NCI-H2227 treated with DMSO at 0.1 percent for 48 hours (cell line): ENCODE measurements at regions not wholly inside any gene's neighbourhood (a gene's known extent, or its start where the extent isn't known, plus 50 kb on each side); places are given as distances from the start of the nearest gene placed in this dataset.
"Not testable (repeated sequence)": the region's sequence is repeated elsewhere in the genome, so short reads cannot be mapped to it uniquely, and the experiment has no call there.

Source experiments
- DNase-seq: peaks from one replicate; lab custom pipeline; 2025; lab: John Stamatoyannopoulos, UW

DNA sequence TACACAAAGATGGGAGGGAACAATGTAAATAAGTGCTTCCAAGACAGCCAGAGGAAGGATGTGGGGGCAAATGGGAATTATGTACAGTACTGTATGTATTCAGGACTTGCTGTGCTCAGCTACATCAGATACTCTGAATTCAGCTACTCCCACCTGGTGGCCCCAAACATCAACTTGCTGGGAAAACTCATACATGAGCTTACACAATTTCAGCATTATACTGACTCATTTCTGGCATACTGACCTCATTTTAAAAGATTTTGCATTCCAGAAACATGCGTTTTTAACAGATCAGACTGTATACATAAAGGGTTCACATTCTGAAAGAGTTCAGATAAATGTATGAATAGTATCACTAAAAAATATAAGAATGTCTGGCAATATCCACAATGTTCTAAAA lies 59.7 kb downstream of the GPX5 start:
- no peak for DNase-seq

GRCh38 chr6:28586324-28586723 lies 60.6 kb downstream of the GPX5 start:
- peak; percentile 14 for DNase-seq

DNA sequence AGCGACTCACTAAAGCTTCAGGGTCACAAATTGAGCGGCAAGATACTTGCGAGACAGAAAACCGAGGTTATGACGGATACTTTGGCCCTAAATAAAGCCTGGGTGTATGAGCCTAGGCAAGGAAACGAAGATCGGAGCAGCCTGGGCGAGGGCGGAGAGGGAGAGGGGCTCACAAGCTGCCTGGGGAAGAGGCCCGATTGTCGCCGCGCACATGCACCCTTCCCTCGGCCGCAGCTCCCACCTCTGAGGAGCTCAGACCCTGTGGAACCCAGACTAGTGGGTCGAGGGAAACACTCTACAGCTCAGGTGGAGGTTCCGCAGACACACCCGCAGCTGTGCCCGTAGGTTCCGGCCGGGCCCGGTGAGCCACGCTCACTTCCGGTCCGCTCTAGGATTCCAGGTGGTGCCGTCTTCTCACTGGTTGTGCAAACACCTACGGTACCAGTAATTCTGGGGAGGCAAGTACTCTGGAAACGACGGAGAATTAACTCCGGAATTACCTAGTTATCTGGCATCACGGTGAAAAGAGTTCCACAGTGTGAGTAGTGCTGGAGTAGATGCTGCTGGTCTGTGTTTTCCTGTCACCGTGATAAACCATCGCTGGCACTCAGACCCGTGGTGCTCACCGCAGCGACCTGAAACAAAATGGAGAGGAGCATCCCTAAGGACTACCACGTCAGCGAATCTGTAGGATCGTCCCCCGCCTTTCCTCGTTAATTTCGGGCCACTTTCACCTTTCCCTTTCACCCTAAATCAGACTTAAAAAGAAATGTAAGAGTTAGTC lies 61.5 kb downstream of the GPX5 start:
- peak; percentile 87 for DNase-seq

DNA sequence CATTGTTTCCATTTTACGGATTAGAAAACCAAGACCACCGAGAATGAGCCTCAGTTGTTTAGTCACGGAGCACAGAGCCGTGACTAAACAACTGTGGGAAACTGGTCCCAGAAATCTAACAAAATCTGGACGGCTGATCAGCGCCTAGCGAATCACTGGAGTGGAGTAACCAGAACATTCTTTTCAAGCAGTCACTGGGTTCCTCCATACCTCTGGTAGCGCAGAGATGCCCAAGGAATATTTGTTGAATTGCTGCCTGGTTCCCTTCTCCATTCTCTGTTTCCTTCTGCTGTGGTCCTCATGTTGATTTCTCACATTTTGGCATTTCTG lies 62.0 kb downstream of the GPX5 start:
- peak; percentile 50 for DNase-seq

DNA sequence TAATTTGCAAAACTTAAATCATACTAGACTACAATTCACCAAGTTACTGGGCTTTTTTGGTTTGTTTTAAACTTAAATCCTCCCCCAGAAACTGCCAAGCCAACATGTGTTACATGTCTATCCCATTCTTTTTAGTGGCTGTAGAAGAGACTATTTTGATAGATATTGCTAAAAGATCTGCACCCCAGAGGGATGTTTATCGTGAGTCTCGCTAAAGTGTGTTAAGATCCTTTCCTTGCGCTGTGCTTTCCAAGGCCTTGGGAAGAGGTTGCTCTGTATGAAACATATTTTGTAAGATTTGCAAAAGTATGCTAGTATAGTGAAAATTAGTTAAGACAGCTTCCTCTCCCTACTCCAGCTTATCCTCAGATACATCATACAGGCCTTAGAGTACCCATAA lies 63.0 kb downstream of the GPX5 start:
- no peak for DNase-seq

- peak; percentile 54 for DNase-seq
Measured at GRCh38 chr6:28589234-28589956, 63.7 kb downstream of the GPX5 start.

DNA sequence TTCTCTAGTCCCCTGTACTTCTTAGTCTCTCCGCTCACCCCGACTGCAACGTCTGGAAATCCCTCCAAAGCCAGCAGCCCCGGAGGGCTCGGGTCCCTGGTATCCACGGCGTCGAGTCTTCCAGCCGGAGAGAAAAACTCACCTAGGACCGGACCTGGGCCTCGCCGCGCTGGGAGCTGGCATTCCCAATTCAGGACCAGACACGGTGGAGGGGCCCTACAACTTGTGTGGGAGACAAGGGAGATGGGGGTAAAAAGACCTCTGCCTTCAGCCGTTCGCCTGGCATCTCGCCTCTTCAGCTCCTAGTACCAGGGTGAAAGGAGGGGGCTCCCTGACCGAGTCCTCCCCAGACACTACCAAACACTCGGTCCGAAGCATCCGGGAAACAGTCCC lies 64.3 kb downstream of the GPX5 start:
- DNase-seq: no peak

DNA sequence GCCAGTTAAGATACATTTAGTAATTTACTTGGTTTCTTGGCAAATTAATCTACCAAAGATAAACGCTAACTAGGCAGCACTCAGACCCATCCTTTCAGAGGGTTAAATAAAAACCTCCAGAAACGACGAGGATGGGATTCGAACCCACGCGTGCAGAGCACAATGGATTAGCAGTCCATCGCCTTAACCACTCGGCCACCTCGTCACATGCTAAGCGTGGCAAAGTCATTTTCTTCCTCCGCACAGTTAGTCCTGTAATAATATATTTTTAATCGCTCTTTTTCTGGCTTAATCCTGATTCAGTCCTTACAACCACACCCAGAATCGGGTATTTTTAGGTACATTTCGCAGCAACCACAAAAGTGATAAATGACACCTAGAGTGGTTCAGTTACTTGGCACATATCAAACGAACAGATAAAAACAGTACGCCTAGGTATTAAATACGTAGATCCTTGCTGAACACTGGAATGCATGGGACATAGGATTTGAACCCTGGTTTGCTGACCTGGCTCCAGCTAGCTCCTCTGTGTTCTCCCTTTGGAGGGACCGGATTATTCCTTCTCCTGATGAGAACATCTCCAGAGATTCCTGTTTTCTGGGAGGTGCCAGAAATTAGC lies 71.6 kb downstream of the GPX5 start:
- DNase-seq: peak; percentile 96

DNA sequence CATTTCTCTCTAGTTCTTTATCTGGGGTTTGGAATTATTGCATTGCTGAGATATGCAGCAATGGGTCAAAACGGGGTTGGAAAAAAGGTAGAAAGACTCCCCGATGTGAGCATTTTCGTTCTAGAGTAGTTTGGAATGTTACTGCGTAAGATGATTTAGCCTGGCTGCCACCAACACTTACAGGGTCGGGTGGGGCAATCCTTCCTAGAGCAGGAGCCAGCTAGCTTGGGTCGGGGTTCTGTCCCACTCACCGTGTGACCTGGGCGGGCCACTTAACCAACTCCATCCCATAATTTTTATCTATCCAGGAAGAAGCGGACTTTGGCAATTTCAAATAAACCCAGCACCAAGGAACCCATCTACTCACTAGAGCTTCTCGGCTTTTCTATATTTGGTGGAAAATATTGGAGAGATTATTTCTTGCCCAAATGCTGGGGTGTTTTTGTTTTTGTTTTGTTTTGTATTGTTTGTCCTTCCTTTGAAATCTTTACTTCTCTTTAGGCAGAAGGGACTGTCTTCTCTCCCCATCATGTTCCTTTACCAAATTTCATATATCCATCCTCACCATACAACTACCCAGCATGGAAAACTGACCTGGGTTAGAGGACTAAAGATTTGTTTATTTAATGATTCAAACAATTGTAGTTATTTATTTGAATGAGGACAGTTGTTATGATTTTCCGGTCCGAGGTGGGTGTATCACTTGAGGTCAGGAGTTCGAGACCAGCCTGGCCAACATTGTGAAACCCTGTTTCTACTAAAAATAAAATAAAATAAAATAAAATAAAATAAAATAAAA lies 72.4 kb downstream of the GPX5 start:
- DNase-seq: peak; percentile 80

- DNase-seq: no peak
Measured at GRCh38 chr6:28598757-28599686, 73.3 kb downstream of the GPX5 start.

DNA sequence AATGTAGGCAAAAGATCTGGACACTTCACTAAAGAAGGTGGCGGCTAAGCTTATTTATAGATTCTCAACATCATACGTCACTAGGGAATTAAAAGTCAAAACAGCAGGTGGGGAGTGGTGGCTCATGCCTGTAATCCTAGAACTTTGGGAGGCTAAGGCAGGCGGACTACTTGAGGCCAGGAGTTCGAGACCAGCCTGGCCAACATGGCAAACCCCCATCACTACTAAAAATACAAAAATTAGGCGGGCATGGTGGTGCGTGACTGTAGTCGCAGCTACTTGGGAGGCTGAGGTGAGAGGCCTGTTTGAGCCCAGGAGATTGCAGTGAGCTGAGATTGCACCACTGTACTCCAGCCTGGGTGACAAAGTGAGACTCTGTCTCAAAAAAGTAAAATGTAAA lies 74.6 kb downstream of the GPX5 start:
- DNase-seq: no peak

DNA sequence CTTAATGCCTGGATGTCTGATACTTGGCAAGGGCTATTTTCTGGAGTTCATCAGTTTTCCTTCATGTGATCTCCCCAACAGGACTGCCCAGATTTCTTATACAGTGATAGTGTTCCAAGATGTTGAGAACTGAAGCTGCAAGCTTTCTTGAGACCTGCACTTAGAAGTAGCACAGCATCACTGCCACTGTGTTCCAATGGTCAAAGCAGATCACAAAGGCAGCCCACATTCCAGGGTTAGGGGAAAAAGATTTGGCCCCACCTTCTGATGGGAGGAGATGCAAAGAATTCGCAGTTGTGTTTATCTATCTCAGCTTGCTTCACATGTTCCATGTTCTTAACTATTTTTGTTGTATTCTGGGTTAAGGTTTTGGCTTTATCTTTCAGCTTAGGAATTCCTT lies 78.2 kb downstream of the GPX5 start:
- no peak for DNase-seq

DNA sequence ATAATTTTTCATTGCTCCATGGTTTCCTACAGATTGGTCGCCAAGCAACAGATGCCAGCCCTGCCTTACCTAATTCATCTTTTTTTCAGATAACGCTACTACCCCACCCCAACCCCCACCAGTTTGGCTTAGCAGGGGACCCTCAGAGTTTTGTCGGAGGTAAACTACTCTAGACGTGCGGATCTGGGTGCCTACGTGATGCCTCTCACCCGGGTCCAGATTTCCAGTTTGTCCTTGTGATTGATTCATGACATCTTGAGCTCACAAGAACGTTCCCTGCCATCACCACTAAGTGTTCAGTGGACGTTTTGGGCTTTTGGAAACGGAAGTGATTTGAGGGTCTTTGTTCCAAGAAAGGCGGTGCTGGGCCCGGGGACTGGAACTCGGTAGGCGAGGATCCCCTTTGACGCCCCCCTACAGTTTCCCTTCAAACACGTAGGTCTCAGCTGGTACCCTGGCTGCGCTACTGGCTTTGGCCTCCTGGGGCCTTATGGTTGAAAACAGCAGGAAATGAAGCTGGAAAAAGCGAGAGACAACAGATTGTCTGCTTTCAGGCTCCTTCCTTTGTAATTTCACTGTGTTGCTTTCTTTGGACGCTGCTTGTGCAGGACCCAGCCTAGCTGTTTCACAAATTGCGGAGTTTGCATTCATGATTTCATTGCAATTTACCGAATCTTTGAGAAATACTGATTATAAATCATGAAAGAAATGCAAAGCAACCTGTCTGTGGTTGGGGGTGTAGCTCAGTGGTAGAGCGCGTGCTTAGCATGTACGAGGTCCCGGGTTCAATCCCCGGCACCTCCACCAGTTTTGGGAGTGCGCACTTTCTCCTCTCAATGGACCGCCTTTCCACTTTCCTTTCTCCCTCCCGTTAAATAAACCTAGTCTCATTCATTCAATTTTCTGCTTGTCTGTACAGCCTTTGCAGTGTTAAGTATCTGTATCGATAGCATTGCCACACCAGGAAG lies 81.0 kb downstream of the GPX5 start:
- DNase-seq: peak; percentile 94

- DNase-seq: peak; percentile 50
Measured at GRCh38 chr6:28607990-28608389, 82.3 kb downstream of the GPX5 start.

DNA sequence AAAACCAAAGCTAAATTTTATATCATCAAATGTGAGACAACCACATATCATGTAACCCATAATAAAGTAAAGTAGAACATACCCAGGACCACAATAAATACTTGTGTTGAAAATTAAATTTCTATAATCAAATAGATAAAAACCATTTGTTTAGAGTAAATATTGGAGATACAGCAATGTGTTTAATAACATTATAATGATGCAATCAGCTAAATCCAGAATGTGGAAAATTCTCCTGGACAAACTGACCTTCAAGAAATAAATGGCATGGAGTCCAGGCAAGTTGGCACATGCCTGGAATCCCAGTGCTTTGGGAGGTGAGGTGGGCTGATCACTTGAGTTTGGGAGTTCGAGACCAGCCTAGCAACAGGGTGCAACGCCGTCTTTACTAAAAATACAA lies 84.0 kb downstream of the GPX5 start:
- DNase-seq: no peak

DNA sequence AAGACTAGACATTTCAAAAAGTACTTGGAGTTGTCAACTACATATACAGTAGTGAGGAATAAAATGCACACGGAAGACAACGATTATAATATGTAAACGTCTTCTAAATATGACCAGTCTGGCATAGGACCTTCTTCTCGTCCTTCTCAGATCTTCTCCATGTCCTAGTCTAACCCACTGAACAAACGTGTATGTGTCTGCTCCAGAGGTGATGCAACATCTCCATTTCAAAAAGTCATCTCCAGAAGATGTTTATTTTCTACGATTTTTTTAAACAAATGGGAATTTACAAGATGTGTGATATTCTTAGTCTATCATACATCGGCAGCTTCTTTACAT lies 89.9 kb downstream of the GPX5 start:
- DNase-seq: no peak

GRCh38 chr6:28615955-28616747 lies 90.5 kb downstream of the GPX5 start:
- DNase-seq: no peak

DNA sequence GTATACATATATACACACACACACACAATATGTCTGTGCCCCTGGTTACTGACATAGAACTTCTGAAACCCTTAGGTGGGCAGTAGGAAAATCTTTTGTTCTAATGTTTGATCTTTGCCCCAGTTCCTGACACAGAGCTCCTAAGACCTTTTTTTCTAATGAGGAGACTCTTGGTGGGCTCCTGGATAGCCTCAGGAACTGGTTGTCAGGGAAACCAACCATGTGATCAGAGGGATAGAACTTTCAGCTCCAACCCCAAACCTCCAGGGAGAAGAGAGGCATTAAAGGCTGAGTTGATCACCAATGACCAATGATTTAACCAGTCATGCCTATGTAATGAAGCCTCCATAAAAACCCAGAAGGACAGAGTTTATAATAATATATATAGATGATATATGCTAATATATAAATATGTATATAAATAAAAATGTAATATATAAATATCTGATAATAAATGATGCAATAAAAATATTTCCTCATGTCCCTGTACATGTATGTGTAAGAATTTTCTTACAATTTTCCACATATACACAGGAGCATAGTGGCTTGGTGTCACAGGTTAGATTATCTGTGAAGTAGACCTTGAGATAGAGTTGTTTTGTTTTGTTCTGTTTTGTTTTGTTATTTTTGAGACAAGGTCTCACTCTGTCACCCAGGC lies 93.3 kb downstream of the GPX5 start:
- no peak for DNase-seq

DNA sequence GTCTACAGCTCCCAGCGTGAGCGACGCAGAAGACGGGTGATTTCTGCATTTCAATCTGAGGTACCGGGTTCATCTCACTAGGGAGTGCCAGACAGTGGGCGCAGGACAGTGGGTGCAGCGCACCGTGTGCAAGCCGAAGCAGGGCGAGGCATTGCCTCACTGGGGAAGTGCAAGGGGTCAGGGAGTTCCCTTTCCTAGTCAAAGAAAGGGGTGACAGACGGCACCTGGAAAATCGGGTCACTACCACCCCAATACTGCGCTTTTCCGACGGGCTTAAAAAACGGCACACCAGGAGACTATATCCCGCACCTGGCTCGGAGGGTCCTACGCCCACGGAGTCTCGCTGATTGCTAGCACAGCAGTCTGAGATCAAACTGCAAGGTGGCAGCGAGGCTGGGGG lies 95.6 kb downstream of the GPX5 start:
- DNase-seq: not testable (repeated sequence)
